HG03025 (cell line): ENCODE measurements at regions not wholly inside any gene's neighbourhood (a gene's known extent, or its start where the extent isn't known, plus 50 kb on each side); places are given as distances from the start of the nearest gene placed in this dataset.
"Not testable (repeated sequence)": the region's sequence is repeated elsewhere in the genome, so short reads cannot be mapped to it uniquely, and the experiment has no call there.

Experiments
- ATAC-seq: cut with Tn5 transposase; IDR thresholded peaks from one replicate; pipeline ENCODE4 v1.9.1; 2021; ENCODE audit warnings: mild to moderate bottlenecking, moderate library complexity; ENCODE audit not compliant: unreplicated experiment, low FRiP score

GRCh38 chr13:61215601-61216000, 200.0 kb downstream of the PCDH20 start:
- ATAC-seq, result no peak

GRCh38 chr13:61215116-61215515, 200.5 kb downstream of the PCDH20 start:
- no peak for ATAC-seq

GRCh38 chr13:61214551-61214950, 201.1 kb downstream of the PCDH20 start:
- ATAC-seq, result no peak

- ATAC-seq, result not testable (repeated sequence)
Measured at GRCh38 chr13:61205898-61206297, 209.8 kb downstream of the PCDH20 start.

GRCh38 chr13:61204025-61204424, 211.6 kb downstream of the PCDH20 start:
- no peak for ATAC-seq

- ATAC-seq, result no peak
Measured at GRCh38 chr13:61202042-61202441, 213.6 kb downstream of the PCDH20 start.

GRCh38 chr13:61192826-61193225, 222.8 kb downstream of the PCDH20 start:
- no peak for ATAC-seq

- ATAC-seq, result no peak
Measured at GRCh38 chr13:61188057-61188456, 227.6 kb downstream of the PCDH20 start.

GRCh38 chr13:61187471-61187870, 228.2 kb downstream of the PCDH20 start:
- no peak for ATAC-seq

GRCh38 chr13:61183670-61184069, 232.0 kb downstream of the PCDH20 start:
- no peak for ATAC-seq

GRCh38 chr13:61180234-61180633, 235.4 kb downstream of the PCDH20 start:
- no peak for ATAC-seq

- no peak for ATAC-seq
Measured at GRCh38 chr13:61179741-61180140, 235.9 kb downstream of the PCDH20 start.

GRCh38 chr13:61170856-61171255, 244.8 kb downstream of the PCDH20 start:
- no peak for ATAC-seq

GRCh38 chr13:61162636-61163035, 253.0 kb downstream of the PCDH20 start:
- no peak for ATAC-seq

- no peak for ATAC-seq
Measured at GRCh38 chr13:61162106-61162505, 253.5 kb downstream of the PCDH20 start.

- no peak for ATAC-seq
Measured at GRCh38 chr13:61156753-61157152, 258.9 kb downstream of the PCDH20 start.

- ATAC-seq, result no peak
Measured at GRCh38 chr13:61151062-61151461, 264.6 kb downstream of the PCDH20 start.

GRCh38 chr13:61149331-61149730, 266.3 kb downstream of the PCDH20 start:
- ATAC-seq, result no peak

GRCh38 chr13:61148691-61149315, 266.8 kb downstream of the PCDH20 start:
- no peak for ATAC-seq

- no peak for ATAC-seq
Measured at GRCh38 chr13:61148211-61148610, 267.4 kb downstream of the PCDH20 start.

- no peak for ATAC-seq
Measured at GRCh38 chr13:61146571-61146970, 269.1 kb downstream of the PCDH20 start.

- no peak for ATAC-seq
Measured at GRCh38 chr13:61146158-61146557, 269.5 kb downstream of the PCDH20 start.
